NCI-H146 treated with DMSO at 0.1 percent for 48 hours (cell line): ENCODE measurements at regions not wholly inside any gene's neighbourhood (a gene's known extent, or its start where the extent isn't known, plus 50 kb on each side); places are given as distances from the start of the nearest gene placed in this dataset.

Experiments used
- DNase-seq: peaks from one replicate; lab custom pipeline; 2025; ENCODE audit not compliant: unreplicated experiment; lab: John Stamatoyannopoulos, UW

GRCh38 chr13:111924678-111925075 lies 142.3 kb upstream of the SOX1 start:
- no peak for DNase-seq

GRCh38 chr13:111925146-111925875 lies 141.6 kb upstream of the SOX1 start:
- DNase-seq = no peak

GRCh38 chr13:111926501-111927180 lies 140.3 kb upstream of the SOX1 start:
- DNase-seq = no peak

GRCh38 chr13:111927181-111927540 lies 139.8 kb upstream of the SOX1 start:
- DNase-seq = no peak

- no peak for DNase-seq
Measured at GRCh38 chr13:111929036-111929616, 137.8 kb upstream of the SOX1 start.

GRCh38 chr13:111936267-111936925 lies 130.6 kb upstream of the SOX1 start:
- no peak for DNase-seq

- no peak for DNase-seq
Measured at GRCh38 chr13:111937777-111938311, 129.1 kb upstream of the SOX1 start.

- DNase-seq = no peak
Measured at GRCh38 chr13:111938741-111939665, 127.9 kb upstream of the SOX1 start.

- no peak for DNase-seq
Measured at GRCh38 chr13:111939666-111940278, 127.2 kb upstream of the SOX1 start.

- no peak for DNase-seq
Measured at GRCh38 chr13:111940892-111941291, 126.1 kb upstream of the SOX1 start.

- no peak for DNase-seq
Measured at GRCh38 chr13:111941845-111942447, 125.0 kb upstream of the SOX1 start.

- no peak for DNase-seq
Measured at GRCh38 chr13:111943229-111943795, 123.6 kb upstream of the SOX1 start.

- DNase-seq = no peak
Measured at GRCh38 chr13:111944171-111944583, 122.8 kb upstream of the SOX1 start.

- no peak for DNase-seq
Measured at GRCh38 chr13:111945086-111945485, 121.9 kb upstream of the SOX1 start.

- no peak for DNase-seq
Measured at GRCh38 chr13:111946214-111946613, 120.7 kb upstream of the SOX1 start.

GRCh38 chr13:111947026-111947810 lies 119.7 kb upstream of the SOX1 start:
- DNase-seq = no peak

- DNase-seq = no peak
Measured at GRCh38 chr13:111947876-111948275, 119.1 kb upstream of the SOX1 start.

GRCh38 chr13:111948281-111948680 lies 118.7 kb upstream of the SOX1 start:
- DNase-seq = no peak

- DNase-seq = no peak
Measured at GRCh38 chr13:111948811-111949210, 118.1 kb upstream of the SOX1 start.
